SK-N-SH (cell line): ENCODE measurements at regions not wholly inside any gene's neighbourhood (a gene's known extent, or its start where the extent isn't known, plus 50 kb on each side); places are given as distances from the start of the nearest gene placed in this dataset.

Source experiments
- CTCF ChIA-PET: fragments of 300-600, 350-600 bp; formaldehyde crosslinking; extraction: SDS; loops from one replicate; lab custom pipeline; 2021; lab: Yijun Ruan, JAX
- POLR2A ChIA-PET: fragments of 350-600 bp; sonication (Branson Sonifier 250); formaldehyde crosslinking; extraction: SDS; loops from one replicate; lab custom pipeline; 2020; ENCODE audit warnings: antibody characterized with exemption, inconsistent platforms; lab: Yijun Ruan, JAX
- DNase-seq: peaks from one replicate; pipeline ENCODE4 v3.0.0; 2012
- H2AFZ ChIP-seq: fragments of 200-600 bp; sonication (generic); 2 replicates; pipeline ENCODE4 v1.8.1; 2016; ENCODE audit warnings: antibody characterized with exemption, mild to moderate bottlenecking, low read depth
- H3F3A ChIP-seq: fragments of 200-600 bp; sonication (generic); replicated peaks from 2 replicates; pipeline ENCODE3; 2016; ENCODE audit warnings: antibody characterized with exemption, mild to moderate bottlenecking; ENCODE audit not compliant: insufficient read depth
- H3K27ac ChIP-seq, 2 experiments: fragments of 200-500 bp in 1 of 2; fragments of 200-600 bp in 1 of 2; sonication (Bioruptor generic) in 1 of 2; sonication (generic), shearing (Covaris generic) in 1 of 2; 2 replicates each; pipeline versions ENCODE4 v1.5.1 to v1.6.1; 2014 to 2016; ENCODE audit warnings: low read depth in 2 of 2, inconsistent platforms in 1 of 2, low read length in 1 of 2, mild to moderate bottlenecking in 1 of 2, mixed read lengths in 1 of 2
- H3K27me3 ChIP-seq: fragments of 200-600 bp; sonication (generic), shearing (Covaris generic); 2 replicates; pipeline ENCODE4 v1.6.1; 2016; ENCODE audit warnings: mixed run types; ENCODE audit not compliant: insufficient read depth
- H3K36me3 ChIP-seq, 2 experiments: fragments of 200-500 bp in 1 of 2; fragments of 200-600 bp in 1 of 2; sonication (Bioruptor generic) in 1 of 2; sonication (generic) in 1 of 2; replicated peaks in 1 of 2; 2 replicates each; pipeline versions ENCODE3 to v1.5.1; 2014 to 2016; ENCODE audit warnings: low read length in 1 of 2, mild to moderate bottlenecking in 1 of 2; ENCODE audit not compliant: insufficient read depth in 2 of 2, control insufficient read depth in 1 of 2
- H3K4me1 ChIP-seq, 2 experiments: fragments of 200-500 bp in 1 of 2; fragments of 200-600 bp in 1 of 2; sonication (Bioruptor generic) in 1 of 2; sonication (generic), shearing (Covaris generic) in 1 of 2; 2 replicates each; pipeline versions ENCODE4 v1.5.1 to v1.6.1; 2014 to 2016; ENCODE audit warnings: low read depth in 1 of 2, low read length in 1 of 2, mixed run types in 1 of 2; ENCODE audit not compliant: insufficient read depth in 2 of 2, control insufficient read depth in 1 of 2
- H3K4me2 ChIP-seq: fragments of 200-600 bp; sonication (generic), shearing (Covaris generic); 2 replicates; pipeline ENCODE4 v1.6.1; 2017; ENCODE audit warnings: mixed run types
- H3K4me3 ChIP-seq, 2 experiments: fragments of 200-500 bp in 1 of 2; fragments of 200-600 bp in 1 of 2; sonication (Bioruptor generic) in 1 of 2; sonication (generic), shearing (Covaris generic) in 1 of 2; 2 replicates each; pipeline versions ENCODE4 v1.5.1 to v1.8.1; 2014 to 2016; ENCODE audit warnings: low read depth in 2 of 2, inconsistent platforms in 1 of 2, low read length in 1 of 2, mild to moderate bottlenecking in 1 of 2, mixed read lengths in 1 of 2, moderate library complexity in 1 of 2
- H3K79me2 ChIP-seq: fragments of 200-600 bp; sonication (generic); 2 replicates; pipeline ENCODE4 v1.8.1; 2017; ENCODE audit warnings: mild to moderate bottlenecking; ENCODE audit not compliant: insufficient read depth
- H3K9ac ChIP-seq: fragments of 200-600 bp; sonication (generic); 2 replicates; pipeline ENCODE4 v1.6.1; 2017; ENCODE audit warnings: mixed run types
- H3K9me2 ChIP-seq: fragments of 200-600 bp; sonication (generic); 2 replicates; pipeline ENCODE4 v1.6.1; 2017; ENCODE audit warnings: mixed run types
- H3K9me3 ChIP-seq: fragments of 200-600 bp; sonication (generic); 2 replicates; pipeline ENCODE4 v1.6.1; 2017; ENCODE audit warnings: mixed run types, mild to moderate bottlenecking, moderate library complexity
- H4K20me1 ChIP-seq: fragments of 200-600 bp; sonication (generic); 2 replicates; pipeline ENCODE4 v1.6.1; 2017; ENCODE audit warnings: mild to moderate bottlenecking, mixed run types; ENCODE audit not compliant: insufficient read depth
- CTCF ChIP-seq: fragments of 200-600 bp; sonication (generic); IDR thresholded peaks from 2 replicates; pipeline ENCODE4 v1.6.1; 2017; ENCODE audit warnings: antibody characterized with exemption, mild to moderate bottlenecking, moderate library complexity
- ELF1 ChIP-seq: IDR thresholded peaks from 2 replicates; pipeline ENCODE4 v1.4.0; 2012
- FOSL2 ChIP-seq: IDR thresholded peaks from 2 replicates; pipeline ENCODE4 v1.4.0; 2012; ENCODE audit warnings: low read depth, mild to moderate bottlenecking, moderate library complexity, borderline replicate concordance
- FOXJ3 ChIP-seq: sonication (generic); formaldehyde crosslinking; IDR thresholded peaks from 2 replicates; pipeline ENCODE4 v1.5.1; 2020; ENCODE audit warnings: mild to moderate bottlenecking, missing genetic modification reagents
- FOXM1 ChIP-seq: IDR thresholded peaks from 2 replicates; pipeline ENCODE4 v1.4.0; 2012; ENCODE audit warnings: low read depth, mild to moderate bottlenecking
- GABPA ChIP-seq: IDR thresholded peaks from 2 replicates; pipeline ENCODE4 v1.4.0; 2012; ENCODE audit warnings: low read depth, mild to moderate bottlenecking
- IRF3 ChIP-seq: fragments of 150-350 bp; IDR thresholded peaks from 2 replicates; pipeline ENCODE4 v1.6.1; 2016; ENCODE audit warnings: mild to moderate bottlenecking, low read depth, low read length
- JUND ChIP-seq: IDR thresholded peaks from 2 replicates; pipeline ENCODE4 v1.4.0; 2012
- MAX ChIP-seq: IDR thresholded peaks from 2 replicates; pipeline ENCODE4 v1.4.0; 2012; ENCODE audit warnings: low read depth
- NFIC ChIP-seq: IDR thresholded peaks from 2 replicates; pipeline ENCODE4 v1.4.0; 2012; ENCODE audit warnings: borderline replicate concordance
- NRF1 ChIP-seq: IDR thresholded peaks from 2 replicates; pipeline ENCODE4 v1.6.1; 2012; ENCODE audit warnings: low read depth, mild to moderate bottlenecking, low read length
- RAD21 ChIP-seq: IDR thresholded peaks from 2 replicates; pipeline ENCODE4 v1.6.1; 2012; ENCODE audit warnings: mild to moderate bottlenecking, low read length
- RCOR1 ChIP-seq: fragments of 150-350 bp; IDR thresholded peaks from 2 replicates; pipeline ENCODE4 v1.6.1; 2017; ENCODE audit warnings: antibody characterized with exemption, low read length
- RXRA ChIP-seq: IDR thresholded peaks from 2 replicates; pipeline ENCODE4 v1.4.0; 2012; ENCODE audit warnings: low read depth, mild to moderate bottlenecking, borderline replicate concordance
- SMC3 ChIP-seq: IDR thresholded peaks from 2 replicates; pipeline ENCODE4 v1.6.1; 2012; ENCODE audit warnings: low read depth, low read length, improper control_type of control experiment
- TCF12 ChIP-seq: IDR thresholded peaks from 2 replicates; pipeline ENCODE4 v1.4.0; 2012
- TEAD4 ChIP-seq: IDR thresholded peaks from 2 replicates; pipeline ENCODE4 v1.4.0; 2012; ENCODE audit warnings: mild to moderate bottlenecking, borderline replicate concordance; ENCODE audit not compliant: insufficient read depth
- USF1 ChIP-seq: IDR thresholded peaks from 2 replicates; pipeline ENCODE4 v1.4.0; 2012; ENCODE audit warnings: low read depth, borderline replicate concordance
- YY1 ChIP-seq: IDR thresholded peaks from 2 replicates; pipeline ENCODE4 v1.4.0; 2012; ENCODE audit warnings: low read depth, mild to moderate bottlenecking
- WGBS: methylation state at CpG from one replicate; pipeline ENCODE4 v1.1.6; 2017; ENCODE audit warnings: low lambda C conversion rate; 5-methylcytosine and 5-hydroxymethylcytosine counted together

GRCh38 chr5:125207856-125208255 is 461.4 kb upstream of the ZNF608 start:
- H4K20me1 ChIP-seq = no peaks in the 10 kb centered on the region
- TF ChIP-seq MAX = no peak
- no peak for TF ChIP-seq RAD21
- TF ChIP-seq SMC3 = no peak
- no peak for TF ChIP-seq IRF3
- no peak for TF ChIP-seq GABPA
- no peak for TF ChIP-seq FOXJ3 (CRISPR knock-in tag)
- no peak for TF ChIP-seq TEAD4
- no peak for TF ChIP-seq FOSL2
- TF ChIP-seq RCOR1 = no peak
- no peak for TF ChIP-seq YY1
- TF ChIP-seq TCF12 = no peak
- no peak for TF ChIP-seq RXRA
- TF ChIP-seq, all 33 proteins: peak for 0
- Histone ChIP-seq H3K9me3 (no peaks in the 10 kb centered on the region), H3K4me2 (no peak overlapping the region), H3K4me1 (no peaks in the 10 kb centered on the region), H3K9me2 (no peaks in the 10 kb centered on the region), H3K36me3 (no peaks in the 10 kb centered on the region), H3K4me3 (no peak overlapping the region), H3K79me2 (no peaks in the 10 kb centered on the region), H3K27me3 (no peaks in the 10 kb centered on the region), H3K27ac (no peak overlapping the region), H2AFZ (no peak overlapping the region), H3K9ac (no peak overlapping the region), H3F3A (no peaks in the 10 kb centered on the region)
- CTCF ChIA-PET = interaction anchor here (1.0 kb wide), 2 partner anchors 9 to 15 kb away, joined by 3 read pairs; no protein-coding TSS in a partner anchor
- DNase-seq = no peak
- POLR2A ChIA-PET = no interaction called here

- H3K36me3 ChIP-seq = no peaks in the 10 kb centered on the region
- no peaks in the 10 kb centered on the region for H3K9me3 ChIP-seq
- CTCF ChIA-PET = interaction anchor here (1.0 kb wide), 1 partner anchor 917 kb away, joined by 3 read pairs; no protein-coding TSS in a partner anchor
- no peak overlapping the region for H3K27ac ChIP-seq
- H3K27me3 ChIP-seq = no peaks in the 10 kb centered on the region
- TF ChIP-seq NRF1 (no peak), CTCF (no peak), ELF1 (no peak), YY1 (no peak), FOXM1 (no peak), JUND (no peak), NFIC (no peak), MAX (no peak), USF1 (no peak), RCOR1 (no peak)
- H3K4me1 ChIP-seq = no peaks in the 10 kb centered on the region
- H3F3A ChIP-seq = no peaks in the 10 kb centered on the region
- POLR2A ChIA-PET = interaction anchor here (1.2 kb wide), 1 partner anchor 9 kb away, joined by 4 read pairs; no protein-coding TSS in a partner anchor
- WGBS = 100% methylated on average over 2 of the region's 2 CpGs
- no peaks in the 10 kb centered on the region for H4K20me1 ChIP-seq
- no peak overlapping the region for H2AFZ ChIP-seq
- no peaks in the 10 kb centered on the region for H3K79me2 ChIP-seq
- no peak overlapping the region for H3K4me3 ChIP-seq
- no peaks in the 10 kb centered on the region for H3K9me2 ChIP-seq
- H3K9ac ChIP-seq = no peak overlapping the region
- no peak for DNase-seq
- no peak overlapping the region for H3K4me2 ChIP-seq
Observed at GRCh38 chr5:125209650-125210049, 463.2 kb upstream of the ZNF608 start.
